Thyroid gland (tissue), 4 donors: ENCODE measurements at regions not wholly inside any gene's neighbourhood (a gene's known extent, or its start where the extent isn't known, plus 50 kb on each side); places are given as distances from the start of the nearest gene placed in this dataset.
"Not testable (repeated sequence)": the region's sequence is repeated elsewhere in the genome, so short reads cannot be mapped to it uniquely, and the experiment has no call there.

Source experiments
- DNase-seq, 2 donors: peaks; one replicate each; pipeline ENCODE4 v3.0.0-alpha.2; 2019
- H3K27ac ChIP-seq, 3 donors: fragments of 200-600 bp; sonication (generic); 1 replicate in 2 of 3; 2 replicates in 1 of 3; pipeline ENCODE4 v1.5.1; 2016 to 2019; ENCODE audit warnings: mild to moderate bottlenecking in 1 of 3, moderate library complexity in 1 of 3
- H3K27me3 ChIP-seq: fragments of 200-600 bp; sonication (generic); one replicate; pipeline ENCODE4 v1.5.1; 2019
- H3K36me3 ChIP-seq, 2 donors: fragments of 200-600 bp; sonication (generic); one replicate each; pipeline ENCODE4 v1.5.1; 2016 to 2019
- H3K4me1 ChIP-seq, 2 donors: fragments of 200-600 bp; sonication (generic); one replicate each; pipeline ENCODE4 v1.5.1; 2017 to 2019
- H3K4me3 ChIP-seq, 3 donors: fragments of 200-600 bp; sonication (generic); replicated peaks in 1 of 3; 1 replicate in 2 of 3; 2 replicates in 1 of 3; pipeline ENCODE4 v1.5.1; 2016; ENCODE audit warnings: mild to moderate bottlenecking in 1 of 3
- H3K9me3 ChIP-seq: fragments of 200-600 bp; sonication (generic); one replicate; pipeline ENCODE4 v1.5.1; 2017
- CTCF ChIP-seq, 6 experiments: fragments of 200-600 bp in 3 of 6; fragments of 450-650 bp in 3 of 6; sonication (generic) in 3 of 6; IDR thresholded peaks; one replicate each; pipeline ENCODE4 v1.5.1; 2016 to 2019; ENCODE audit warnings: antibody characterized with exemption in 6 of 6, mild to moderate bottlenecking in 2 of 6, inconsistent platforms in 1 of 6, moderate library complexity in 1 of 6
- POLR2A ChIP-seq, 2 donors: fragments of 450-650 bp; IDR thresholded peaks; one replicate each; pipeline ENCODE4 v1.6.1; 2017; ENCODE audit warnings: antibody characterized with exemption in 2 of 2, mild to moderate bottlenecking in 2 of 2, moderate library complexity in 1 of 2
- WGBS, 2 donors: methylation state at CpG; one replicate each; pipeline ENCODE4 v1.1.5; 2017; 5-methylcytosine and 5-hydroxymethylcytosine counted together
- intact Hi-C: fragments of 100-400 bp; cut with DNase I; formaldehyde crosslinking; loops from one replicate; pipeline ENCODE4 v1.15.1; 2023

- intact Hi-C loops: no loop called here
- WGBS, 2 donors: 68 to 70% methylated on average over 3 of the region's 3 CpGs
- Histone ChIP-seq H3K36me3 (no peaks in the 10 kb centered on the region), H3K27me3 (no peaks in the 10 kb centered on the region), H3K27ac (no peak overlapping the region), H3K4me1 (no peaks in the 10 kb centered on the region), H3K4me3 (no peak overlapping the region), H3K9me3 (no peaks in the 10 kb centered on the region)
- TF ChIP-seq POLR2A (IDR thresholded peaks at IDR 0.05) (no peak), CTCF (IDR thresholded peaks at IDR 0.05) (no peak)
- no peak for DNase-seq
Measured at GRCh38 chr9:25449503-25449902, 228.7 kb downstream of the TUSC1 start.

DNA sequence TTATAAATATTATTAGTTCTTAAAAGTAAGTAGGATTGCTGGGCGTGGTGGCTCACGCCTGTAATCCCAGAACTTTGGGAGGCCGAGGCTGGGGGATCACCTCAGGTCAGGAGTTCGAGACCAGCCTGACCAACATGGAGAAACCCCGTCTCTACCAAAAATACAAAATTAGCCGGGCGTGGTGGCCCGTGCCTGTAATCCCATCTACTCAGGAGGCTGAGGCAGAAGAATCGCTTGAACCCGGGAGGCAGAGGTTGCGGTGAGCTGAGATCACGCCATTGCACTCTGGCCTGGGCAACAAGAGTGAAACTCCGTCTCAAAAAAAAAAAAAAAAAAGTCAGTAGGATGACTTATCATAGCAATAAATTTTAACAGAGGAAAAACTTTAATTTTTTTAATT, 232.5 kb downstream of the TUSC1 start:
- DNase-seq, H3K36me3 ChIP-seq, intact Hi-C loops, H3K9me3 ChIP-seq, H3K27ac ChIP-seq, H3K27me3 ChIP-seq, H3K4me3 ChIP-seq, H3K4me1 ChIP-seq: not testable (repeated sequence)
- 94 to 95% methylated on average over 13 of the region's 13 CpGs for WGBS, 2 donors

DNA sequence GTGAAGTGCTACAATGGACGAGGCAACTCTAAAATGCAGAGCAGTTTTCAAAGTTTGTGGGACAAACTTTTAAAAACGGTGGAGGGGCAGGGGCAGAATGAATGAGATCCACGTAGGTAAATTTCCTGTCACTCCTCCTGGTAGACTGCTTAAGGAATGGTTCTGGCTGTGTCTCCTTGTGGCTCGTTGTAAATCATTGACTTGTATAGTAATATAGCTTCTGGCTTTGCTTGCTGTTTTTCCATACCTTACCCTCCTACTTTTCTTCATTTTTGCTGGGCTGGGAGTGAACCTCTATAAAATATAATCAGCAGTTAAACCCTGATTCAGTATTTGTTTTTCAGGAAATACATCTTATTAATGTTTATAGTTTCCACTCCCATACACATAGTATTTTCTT, 235.7 kb downstream of the TUSC1 start:
- intact Hi-C loops: no loop called here
- no peaks in the 10 kb centered on the region for H3K36me3 ChIP-seq
- WGBS, 2 donors: 57 to 59% methylated on average over 4 of the region's 4 CpGs
- no peaks in the 10 kb centered on the region for H3K4me1 ChIP-seq
- no peaks in the 10 kb centered on the region for H3K9me3 ChIP-seq
- H3K4me3 ChIP-seq: no peak overlapping the region
- no peaks in the 10 kb centered on the region for H3K27me3 ChIP-seq
- no peak overlapping the region for H3K27ac ChIP-seq
- TF ChIP-seq POLR2A (IDR thresholded peaks at IDR 0.05): no peak
- TF ChIP-seq CTCF (IDR thresholded peaks at IDR 0.05): no peak
- no peak for DNase-seq

DNA sequence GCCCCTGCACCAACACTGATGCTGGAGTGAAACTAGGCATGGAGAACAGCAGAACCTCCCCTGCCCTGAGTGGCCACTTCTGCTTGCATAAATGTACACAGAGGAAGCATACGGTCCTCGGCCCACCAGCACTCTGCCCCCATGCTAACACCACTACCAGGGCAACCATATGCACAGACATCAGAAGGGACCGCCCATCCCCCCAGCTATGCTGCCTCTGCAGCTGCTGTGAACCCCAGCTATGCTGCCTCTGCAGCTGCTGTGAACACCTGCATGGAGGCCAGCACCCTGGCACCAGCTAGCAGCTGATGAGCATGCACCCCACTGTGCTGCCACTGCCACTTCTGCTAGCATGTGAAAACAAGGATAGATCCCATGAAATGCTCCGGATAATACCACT, 250.3 kb downstream of the TUSC1 start:
- no peak for TF ChIP-seq CTCF (IDR thresholded peaks at IDR 0.05)
- TF ChIP-seq POLR2A (IDR thresholded peaks at IDR 0.05): no peak
- Histone ChIP-seq H3K9me3 (no peaks in the 10 kb centered on the region), H3K4me1 (no peaks in the 10 kb centered on the region), H3K36me3 (no peaks in the 10 kb centered on the region), H3K27ac (no peak overlapping the region), H3K4me3 (no peak overlapping the region), H3K27me3 (no peaks in the 10 kb centered on the region)
- WGBS, 2 donors: 62 to 79% methylated on average over 4 of the region's 4 CpGs
- no peak for DNase-seq
- intact Hi-C loops: no loop called here

DNA sequence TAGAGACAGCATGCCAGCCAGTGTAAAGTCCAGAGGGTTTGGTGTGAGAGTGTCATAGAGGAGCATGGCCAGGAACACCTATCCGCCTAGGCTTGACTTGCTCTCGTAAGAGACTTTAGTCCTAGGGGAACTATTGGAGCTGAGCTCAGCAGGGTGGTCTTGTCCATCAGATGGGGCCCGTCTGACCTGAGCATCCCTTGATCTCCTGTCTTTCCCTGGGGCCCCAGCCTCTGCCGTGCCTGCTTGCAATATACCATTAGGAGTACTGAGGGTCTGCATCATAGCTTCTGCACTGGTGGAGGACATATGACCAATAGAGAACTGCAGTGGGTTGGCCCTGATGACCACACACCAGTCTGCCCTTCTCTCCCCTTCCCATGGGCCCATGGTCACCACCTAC, 251.0 kb downstream of the TUSC1 start:
- WGBS, 2 donors: 70 to 97% methylated on average over 2 to 4 of the region's 4 CpGs
- intact Hi-C loops: no loop called here
- no peaks in the 10 kb centered on the region for H3K9me3 ChIP-seq
- no peak overlapping the region for H3K27ac ChIP-seq
- no peaks in the 10 kb centered on the region for H3K36me3 ChIP-seq
- H3K4me3 ChIP-seq: no peak overlapping the region
- H3K27me3 ChIP-seq: no peaks in the 10 kb centered on the region
- H3K4me1 ChIP-seq: no peaks in the 10 kb centered on the region
- TF ChIP-seq CTCF (IDR thresholded peaks at IDR 0.05) (no peak), POLR2A (IDR thresholded peaks at IDR 0.05) (no peak)
- DNase-seq: no peak

DNA sequence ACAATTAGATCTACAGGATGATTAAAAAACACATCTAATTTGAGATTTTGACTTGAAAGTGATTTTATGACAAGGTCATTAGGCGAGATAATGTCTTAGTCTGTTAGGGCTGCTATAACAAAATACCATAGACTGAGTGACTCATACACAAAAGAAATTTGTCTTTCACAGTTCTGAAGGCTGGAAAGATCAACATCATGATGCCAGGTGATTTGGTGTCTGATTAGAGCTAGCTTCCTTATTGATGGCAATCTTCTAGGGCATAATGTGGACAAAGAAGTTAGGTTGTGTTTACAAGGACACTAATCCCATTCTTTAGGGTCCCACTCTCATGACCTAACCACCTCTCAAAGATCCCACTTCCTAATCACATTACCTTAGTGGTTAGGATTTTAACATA, 256.7 kb downstream of the TUSC1 start:
- intact Hi-C loops: no loop called here

More for the DNA sequence above, 256.7 kb downstream of the TUSC1 start:
- Histone ChIP-seq H3K36me3 (no peaks in the 10 kb centered on the region), H3K9me3 (no peaks in the 10 kb centered on the region), H3K4me1 (no peaks in the 10 kb centered on the region), H3K4me3 (no peak overlapping the region), H3K27ac (no peak overlapping the region), H3K27me3 (no peaks in the 10 kb centered on the region)
- 93 to 94% methylated on average over 1 of the region's 1 CpG for WGBS, 2 donors
- no peak for DNase-seq
- no peak for TF ChIP-seq POLR2A (IDR thresholded peaks at IDR 0.05)
- TF ChIP-seq CTCF (IDR thresholded peaks at IDR 0.05): no peak
